ENCODE measurements at regions not wholly inside any gene's neighbourhood (a gene's known extent, or its start where the extent isn't known, plus 50 kb on each side); places are given as distances from the start of the nearest gene placed in this dataset.

GRCh38 chr5:174817610-174818009, 93.2 kb downstream of the MSX2 start:
- no peak for DNase-seq (ENCODE audit: low spot score)
- TF ChIP-seq, protein P1, sequence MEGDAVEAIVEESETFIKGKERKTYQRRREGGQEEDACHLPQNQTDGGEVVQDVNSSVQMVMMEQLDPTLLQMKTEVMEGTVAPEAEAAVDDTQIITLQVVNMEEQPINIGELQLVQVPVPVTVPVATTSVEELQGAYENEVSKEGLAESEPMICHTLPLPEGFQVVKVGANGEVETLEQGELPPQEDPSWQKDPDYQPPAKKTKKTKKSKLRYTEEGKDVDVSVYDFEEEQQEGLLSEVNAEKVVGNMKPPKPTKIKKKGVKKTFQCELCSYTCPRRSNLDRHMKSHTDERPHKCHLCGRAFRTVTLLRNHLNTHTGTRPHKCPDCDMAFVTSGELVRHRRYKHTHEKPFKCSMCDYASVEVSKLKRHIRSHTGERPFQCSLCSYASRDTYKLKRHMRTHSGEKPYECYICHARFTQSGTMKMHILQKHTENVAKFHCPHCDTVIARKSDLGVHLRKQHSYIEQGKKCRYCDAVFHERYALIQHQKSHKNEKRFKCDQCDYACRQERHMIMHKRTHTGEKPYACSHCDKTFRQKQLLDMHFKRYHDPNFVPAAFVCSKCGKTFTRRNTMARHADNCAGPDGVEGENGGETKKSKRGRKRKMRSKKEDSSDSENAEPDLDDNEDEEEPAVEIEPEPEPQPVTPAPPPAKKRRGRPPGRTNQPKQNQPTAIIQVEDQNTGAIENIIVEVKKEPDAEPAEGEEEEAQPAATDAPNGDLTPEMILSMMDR (IDR thresholded peaks at IDR 0.05; ENCODE audit: borderline replicate concordance, control extremely low read depth, extremely low read depth, insufficient read depth, missing control alignments): no peak
- in situ Hi-C loops (cut with MboI; ENCODE audit: low sequenced_read_pairs, unreplicated experiment): no loop called here

- TF ChIP-seq, protein P1 (IDR thresholded peaks at IDR 0.05; ENCODE audit: borderline replicate concordance, control extremely low read depth, extremely low read depth, insufficient read depth, missing control alignments): no peak
- no peak for DNase-seq (ENCODE audit: low spot score)
- in situ Hi-C loops (cut with MboI; ENCODE audit: low sequenced_read_pairs, unreplicated experiment): no loop called here
These were observed 92.5 kb downstream of the MSX2 start for GRCh38 chr5:174816858-174817257.

DNA sequence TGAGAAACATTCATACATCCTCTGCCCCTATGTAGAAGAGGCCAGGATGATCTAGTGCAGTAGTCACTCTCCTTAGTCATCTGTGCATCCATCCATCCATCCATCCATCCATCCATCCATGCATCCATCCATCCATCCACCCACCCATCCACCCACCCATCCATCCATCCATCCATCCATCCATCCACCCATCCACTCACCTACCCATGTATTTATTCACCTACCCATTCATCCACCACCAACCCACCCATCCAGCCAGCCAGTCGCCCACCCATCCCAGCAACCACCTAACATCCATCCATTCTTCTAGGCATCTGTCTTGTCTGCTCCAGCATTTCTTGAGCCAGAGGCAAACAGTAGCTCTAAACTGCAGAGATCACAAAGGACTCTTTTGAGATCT, 87.1 kb downstream of the MSX2 start:
- TF ChIP-seq, protein P1 (IDR thresholded peaks at IDR 0.05; ENCODE audit: borderline replicate concordance, control extremely low read depth, extremely low read depth, insufficient read depth, missing control alignments): no peak
- DNase-seq (ENCODE audit: low spot score): no peak
- in situ Hi-C loops (cut with MboI; ENCODE audit: low sequenced_read_pairs, unreplicated experiment): no loop called here

DNA sequence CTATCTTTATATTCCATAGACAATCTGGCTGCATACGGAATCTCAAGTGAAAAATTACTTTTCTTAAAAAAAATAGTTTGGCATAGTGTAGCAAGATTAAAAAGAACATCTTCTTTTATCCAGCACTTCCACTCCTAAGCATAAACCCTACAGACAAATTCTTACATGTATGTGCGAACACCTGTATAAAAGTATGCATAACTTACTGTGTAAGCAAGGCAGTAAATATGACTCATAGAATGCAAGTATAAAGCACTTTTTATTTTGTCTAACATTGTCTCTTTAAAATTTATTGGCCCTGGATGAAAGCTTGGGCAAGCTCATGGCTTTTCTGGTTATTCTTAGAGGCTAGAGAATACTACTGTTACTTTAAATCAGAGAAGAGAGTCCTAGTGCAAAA, 86.4 kb downstream of the MSX2 start:
- TF ChIP-seq, protein P1 (IDR thresholded peaks at IDR 0.05; ENCODE audit: borderline replicate concordance, control extremely low read depth, extremely low read depth, insufficient read depth, missing control alignments): no peak
- DNase-seq (ENCODE audit: low spot score): no peak
- in situ Hi-C loops (cut with MboI; ENCODE audit: low sequenced_read_pairs, unreplicated experiment): no loop called here

DNA sequence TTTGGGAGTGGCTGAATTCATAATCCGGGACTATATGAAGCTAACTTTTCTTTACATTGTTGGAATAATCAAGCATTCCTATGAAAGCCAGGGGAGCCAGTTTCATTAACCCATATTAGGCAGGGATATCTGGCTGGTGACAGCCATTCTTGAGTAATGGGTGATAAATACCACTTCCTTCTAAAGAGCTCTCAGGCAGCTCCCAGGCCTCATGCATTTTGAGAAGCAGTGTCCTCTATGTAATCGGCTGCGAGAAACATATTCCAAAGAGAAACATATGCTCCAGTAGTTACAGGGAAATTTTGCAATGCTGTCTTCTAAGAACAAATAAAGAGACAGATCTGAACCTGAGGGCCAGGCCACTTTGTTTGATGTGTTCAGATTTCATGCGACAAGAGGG, 83.1 kb downstream of the MSX2 start:
- TF ChIP-seq, protein P1 (IDR thresholded peaks at IDR 0.05; ENCODE audit: borderline replicate concordance, control extremely low read depth, extremely low read depth, insufficient read depth, missing control alignments): no peak

DNA sequence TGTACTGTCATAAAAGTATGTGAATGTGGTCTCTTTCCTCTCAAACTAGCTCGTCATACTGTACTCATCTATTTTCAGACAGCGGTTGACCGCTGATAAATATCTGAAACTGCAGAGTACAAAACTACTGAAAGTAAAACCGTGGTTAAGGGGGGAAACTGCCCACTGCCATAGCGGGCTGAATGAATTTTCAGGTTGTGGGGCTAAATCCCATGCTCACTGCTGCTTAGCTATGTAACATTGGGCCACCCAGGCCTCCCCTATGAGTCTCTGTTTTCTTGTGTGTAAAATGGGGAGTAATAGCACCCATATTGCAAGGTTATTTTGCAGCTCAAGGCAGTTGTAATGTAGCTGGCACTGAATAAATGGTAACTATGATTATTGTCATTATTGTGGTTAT, 82.3 kb downstream of the MSX2 start:
- in situ Hi-C loops (cut with MboI; ENCODE audit: low sequenced_read_pairs, unreplicated experiment): no loop called here
- TF ChIP-seq, protein P1 (IDR thresholded peaks at IDR 0.05; ENCODE audit: borderline replicate concordance, control extremely low read depth, extremely low read depth, insufficient read depth, missing control alignments): no peak
- DNase-seq (ENCODE audit: low spot score): no peak

More for the DNA sequence above, 83.1 kb downstream of the MSX2 start:
- in situ Hi-C loops (cut with MboI; ENCODE audit: low sequenced_read_pairs, unreplicated experiment): no loop called here
- DNase-seq (ENCODE audit: low spot score): no peak

DNA sequence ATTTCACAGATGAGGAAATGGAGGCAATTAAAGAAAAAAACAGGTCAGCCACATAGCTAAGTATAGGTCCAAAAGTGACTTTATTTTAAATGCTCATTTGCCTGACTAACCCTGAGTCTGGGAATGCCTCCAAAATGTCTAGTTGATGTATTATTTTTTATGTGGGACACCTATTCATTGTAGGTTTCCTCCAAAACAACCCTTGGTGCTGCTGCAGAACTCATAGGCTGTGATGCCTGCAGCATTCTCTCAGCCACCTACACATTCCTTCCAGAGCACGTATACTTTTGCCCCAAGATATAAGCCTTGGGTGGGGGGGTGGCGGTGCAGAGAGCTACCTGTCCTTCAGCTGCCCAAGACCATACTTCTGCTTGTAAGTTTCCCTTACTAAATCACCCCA, 77.4 kb downstream of the MSX2 start:
- TF ChIP-seq, protein P1 (IDR thresholded peaks at IDR 0.05; ENCODE audit: borderline replicate concordance, control extremely low read depth, extremely low read depth, insufficient read depth, missing control alignments): no peak
- no peak for DNase-seq (ENCODE audit: low spot score)
- in situ Hi-C loops (cut with MboI; ENCODE audit: low sequenced_read_pairs, unreplicated experiment): no loop called here

Measured in GM13976 (cell line).